ENCODE measurements at regions not wholly inside any gene's neighbourhood (a gene's known extent, or its start where the extent isn't known, plus 50 kb on each side); places are given as distances from the start of the nearest gene placed in this dataset.

GRCh38 chr12:66774929-66775328 is 96.1 kb upstream of the GRIP1 start:
- no peak overlapping the region for H3K4me3 ChIP-seq
- no peaks in the 10 kb centered on the region for H3K4me1 ChIP-seq
- no peak overlapping the region for H3K27ac ChIP-seq
- intact Hi-C loops (cut with DNase I) = no loop called here
- peaks cover 0 to 6% (median 0%) of the 10 kb centered on the region in 9 donors for H3K27me3 ChIP-seq
- no peak for TF ChIP-seq POLR2A (IDR thresholded peaks at IDR 0.05)
- TF ChIP-seq CTCF (IDR thresholded peaks at IDR 0.05) = no peak
- H3K9me3 ChIP-seq = no peaks in the 10 kb centered on the region
- no peaks in the 10 kb centered on the region for H3K36me3 ChIP-seq
- ATAC-seq (no peak), DNase-seq (no peak)

- Histone ChIP-seq H3K27ac (no peak overlapping the region), H3K9me3 (no peaks in the 10 kb centered on the region), H3K4me1 (no peaks in the 10 kb centered on the region), H3K4me3 (no peak overlapping the region), H3K36me3 (no peaks in the 10 kb centered on the region), H3K27me3 (peaks cover 0 to 6% (median 0%) of the 10 kb centered on the region in 9 donors)
- ATAC-seq (no peak), DNase-seq (no peak)
- 42 to 69% (median 50%) methylated on average over 4 of the region's 4 CpGs for WGBS, 4 donors
- TF ChIP-seq POLR2A (IDR thresholded peaks at IDR 0.05) = no peak
- TF ChIP-seq CTCF (IDR thresholded peaks at IDR 0.05) = no peak
- intact Hi-C loops (cut with DNase I) = no loop called here
These were observed 97.0 kb upstream of the GRIP1 start for GRCh38 chr12:66775871-66776270.

GRCh38 chr12:66776974-66777373 is 98.1 kb upstream of the GRIP1 start:
- DNase-seq (no peak), ATAC-seq (no peak)
- TF ChIP-seq CTCF (IDR thresholded peaks at IDR 0.05) = no peak
- TF ChIP-seq POLR2A (IDR thresholded peaks at IDR 0.05) = no peak
- no peaks in the 10 kb centered on the region for H3K9me3 ChIP-seq
- peaks cover 0 to 6% (median 0%) of the 10 kb centered on the region in 9 donors for H3K27me3 ChIP-seq
- H3K36me3 ChIP-seq = no peaks in the 10 kb centered on the region
- no peaks in the 10 kb centered on the region for H3K4me1 ChIP-seq
- intact Hi-C loops (cut with DNase I) = no loop called here
- H3K27ac ChIP-seq = no peak overlapping the region
- H3K4me3 ChIP-seq = no peak overlapping the region
- WGBS, 4 donors = 51 to 71% (median 59%) methylated on average over 2 of the region's 2 CpGs

- H3K36me3 ChIP-seq = no peaks in the 10 kb centered on the region
- no peaks in the 10 kb centered on the region for H3K9me3 ChIP-seq
- H3K27ac ChIP-seq = no peak overlapping the region
- H3K27me3 ChIP-seq = peaks cover 0 to 6% (median 0%) of the 10 kb centered on the region in 9 donors
- no peak for TF ChIP-seq POLR2A (IDR thresholded peaks at IDR 0.05)
- TF ChIP-seq CTCF (IDR thresholded peaks at IDR 0.05) = no peak
- ATAC-seq = no peak
- WGBS, 4 donors = 81 to 92% (median 83%) methylated on average over 3 of the region's 3 CpGs
- no peaks in the 10 kb centered on the region for H3K4me1 ChIP-seq
- H3K4me3 ChIP-seq = no peak overlapping the region
- DNase-seq = no peak
- intact Hi-C loops (cut with DNase I) = no loop called here
These were observed 100.6 kb upstream of the GRIP1 start for GRCh38 chr12:66779466-66779865.
